GM23338 (cell line): ENCODE measurements at regions not wholly inside any gene's neighbourhood (a gene's known extent, or its start where the extent isn't known, plus 50 kb on each side); places are given as distances from the start of the nearest gene placed in this dataset.

Experiments used
- ATAC-seq: fragments of 200-7000 bp; cut with Tn5 transposase; 3 replicates; pipeline ENCODE4 v1.9.1; 2020
- DNase-seq: peaks from one replicate; pipeline ENCODE4 v3.0.0-alpha.2; 2015; ENCODE audit warnings: low spot score
- H2AFZ ChIP-seq: fragments of 200-600 bp; sonication (generic); 2 replicates; pipeline ENCODE4 v1.8.0; 2016; ENCODE audit warnings: antibody characterized with exemption, mild to moderate bottlenecking, moderate library complexity
- H3F3A ChIP-seq: fragments of 200-600 bp; sonication (generic); replicated peaks from 2 replicates; pipeline ENCODE4 v1.8.0; 2017; ENCODE audit warnings: antibody characterized with exemption, mixed run types, low read depth
- H3K27ac ChIP-seq: fragments of 200-600 bp; sonication (generic); 2 replicates; pipeline ENCODE4 v1.6.1; 2016; ENCODE audit warnings: low read depth
- H3K27me3 ChIP-seq: fragments of 200-600 bp; sonication (generic); 2 replicates; pipeline ENCODE4 v1.8.0; 2016; ENCODE audit warnings: mild to moderate bottlenecking, mixed run types, moderate library complexity; ENCODE audit not compliant: insufficient read depth
- H3K36me3 ChIP-seq: fragments of 200-600 bp; sonication (generic); 2 replicates; pipeline ENCODE4 v1.8.0; 2016; ENCODE audit warnings: mild to moderate bottlenecking; ENCODE audit not compliant: insufficient read depth
- H3K4me1 ChIP-seq: fragments of 200-600 bp; sonication (generic); 2 replicates; pipeline ENCODE4 v1.8.0; 2016; ENCODE audit warnings: mild to moderate bottlenecking, moderate library complexity; ENCODE audit not compliant: insufficient read depth
- H3K4me2 ChIP-seq: fragments of 200-600 bp; sonication (generic); 2 replicates; pipeline ENCODE4 v1.7.1; 2017; ENCODE audit warnings: mixed run types
- H3K4me3 ChIP-seq: fragments of 200-600 bp; sonication (generic); 2 replicates; pipeline ENCODE4 v1.6.1; 2016; ENCODE audit warnings: mixed run types
- H3K79me2 ChIP-seq: fragments of 200-600 bp; sonication (generic); replicated peaks from 2 replicates; pipeline ENCODE4 v1.8.0; 2017; ENCODE audit warnings: mild to moderate bottlenecking; ENCODE audit not compliant: insufficient read depth
- H3K9me2 ChIP-seq: fragments of 200-600 bp; sonication (generic); 2 replicates; pipeline ENCODE4 v1.8.0; 2017; ENCODE audit not compliant: insufficient read depth
- H4K20me1 ChIP-seq: fragments of 200-600 bp; sonication (generic); replicated peaks from 2 replicates; pipeline ENCODE4 v1.8.0; 2017; ENCODE audit warnings: mild to moderate bottlenecking; ENCODE audit not compliant: insufficient read depth
- H3K27ac Mint-ChIP-seq: 2 replicates; pipeline ENCODE4 v1.8.0; 2020; ENCODE audit warnings: inconsistent platforms, mild to moderate bottlenecking, moderate library complexity, mixed read lengths
- H3K27me3 Mint-ChIP-seq: 3 replicates; pipeline ENCODE4 v1.8.0; 2022; ENCODE audit warnings: low read depth, mild to moderate bottlenecking, moderate library complexity, mixed read lengths, inconsistent platforms; ENCODE audit not compliant: insufficient read depth, poor library complexity
- H3K36me3 Mint-ChIP-seq: 3 replicates; pipeline ENCODE4 v1.8.0; 2021; ENCODE audit warnings: low read depth, mild to moderate bottlenecking, inconsistent platforms, moderate library complexity, mixed read lengths
- H3K4me1 Mint-ChIP-seq: 3 replicates; pipeline ENCODE4 v1.8.0; 2020; ENCODE audit warnings: mild to moderate bottlenecking, inconsistent platforms, mixed read lengths
- H3K4me3 Mint-ChIP-seq: 3 replicates; pipeline ENCODE4 v1.8.0; 2021; ENCODE audit warnings: moderate library complexity, mild to moderate bottlenecking, inconsistent platforms, mixed read lengths
- H3K9me3 Mint-ChIP-seq: 3 replicates; pipeline ENCODE4 v1.8.0; 2020; ENCODE audit warnings: moderate library complexity, mild to moderate bottlenecking, inconsistent platforms, mixed read lengths
- CREB1 ChIP-seq: fragments of 250-450 bp; sonication (Bioruptor Pico); IDR thresholded peaks from 2 replicates; pipeline ENCODE4 v1.5.0; 2020; ENCODE audit warnings: low read depth, mild to moderate bottlenecking, moderate library complexity
- CTCF ChIP-seq, 2 experiments: fragments of 200-600 bp in 1 of 2; sonication (generic) in 1 of 2; conservative IDR thresholded peaks; 2 replicates each; pipeline versions ENCODE4 v1.5.1 to v1.6.1; 2016 to 2017; ENCODE audit warnings: antibody characterized with exemption in 2 of 2, low read depth in 2 of 2, mild to moderate bottlenecking in 2 of 2, moderate library complexity in 1 of 2
- ETS1 ChIP-seq: IDR thresholded peaks from 2 replicates; pipeline ENCODE4 v1.6.1; 2016; ENCODE audit warnings: antibody characterized with exemption
- EZH2 ChIP-seq: fragments of 200-600 bp; sonication (generic); IDR thresholded peaks from one replicate; pipeline ENCODE4 v1.8.0; 2017; ENCODE audit warnings: antibody characterized with exemption, mild to moderate bottlenecking, low read depth; ENCODE audit not compliant: unreplicated experiment
- EZH2phosphoT487 ChIP-seq: fragments of 200-600 bp; sonication (generic); IDR thresholded peaks from one replicate; pipeline ENCODE4 v1.8.1; 2018; ENCODE audit warnings: antibody characterized with exemption; ENCODE audit not compliant: unreplicated experiment
- POLR2AphosphoS5 ChIP-seq: IDR thresholded peaks from 2 replicates; pipeline ENCODE4 v1.6.1; 2016; ENCODE audit warnings: antibody characterized with exemption, low read depth
- REST ChIP-seq: IDR thresholded peaks from one replicate; pipeline ENCODE4 v1.6.1; 2018; ENCODE audit warnings: antibody characterized with exemption; ENCODE audit not compliant: unreplicated experiment
- STAT1 ChIP-seq: IDR thresholded peaks from one replicate; pipeline ENCODE4 v1.6.1; 2016; ENCODE audit warnings: antibody characterized with exemption; ENCODE audit not compliant: unreplicated experiment
- ZNF114 ChIP-seq: fragments of 250-450 bp; sonication (Bioruptor Pico); IDR thresholded peaks from 2 replicates; pipeline ENCODE4 v1.5.0; 2020; ENCODE audit warnings: mild to moderate bottlenecking, moderate library complexity
- ZNF331 ChIP-seq: fragments of 250-450 bp; sonication (Bioruptor Pico); IDR thresholded peaks from 2 replicates; pipeline ENCODE4 v1.5.0; 2020; ENCODE audit warnings: low read depth, mild to moderate bottlenecking, moderate library complexity
- ZNF462 ChIP-seq: fragments of 250-450 bp; sonication (Bioruptor Pico); IDR thresholded peaks from 2 replicates; pipeline ENCODE4 v1.5.0; 2020; ENCODE audit warnings: mild to moderate bottlenecking, moderate library complexity

GRCh38 chr5:105956456-105957196 is 1714.1 kb downstream of the EFNA5 start (continued):
- no peak for TF ChIP-seq CTCF (conservative IDR thresholded peaks at IDR 0.05; ENCODE audit: low read depth in 2 of 2)
- no peak for TF ChIP-seq CREB1 (CRISPR knock-in tag)
- no peak for TF ChIP-seq EZH2
- TF ChIP-seq ETS1 = no peak
- no peak for TF ChIP-seq ZNF331
- TF ChIP-seq POLR2AphosphoS5 = no peak
- no peak for TF ChIP-seq REST
- no peak for TF ChIP-seq EZH2phosphoT487
- no peak for TF ChIP-seq ZNF114 (CRISPR knock-in tag)
- no peak for TF ChIP-seq STAT1

- no peaks in the 10 kb centered on the region for H3K4me1 ChIP-seq
- Mint-ChIP-seq H3K4me1 (peaks cover 2% of the 10 kb centered on the region; the same call in 1 of the 3 replicates), H3K36me3 (no peaks in the 10 kb centered on the region; the same call in 2 of the 3 replicates), H3K9me3 (no peaks in the 10 kb centered on the region), H3K27me3 (no peaks in the 10 kb centered on the region), H3K4me3 (no peak overlapping the region), H3K27ac (no peak overlapping the region)
- ATAC-seq (no peak), DNase-seq (no peak)
- no peaks in the 10 kb centered on the region for H3K27me3 ChIP-seq
- no peak overlapping the region for H3K27ac ChIP-seq
- no peaks in the 10 kb centered on the region for H3K9me2 ChIP-seq
- no peak overlapping the region for H3K4me3 ChIP-seq
- no peaks in the 10 kb centered on the region for H3F3A ChIP-seq
- no peaks in the 10 kb centered on the region for H3K79me2 ChIP-seq
- no peak overlapping the region for H2AFZ ChIP-seq
- H4K20me1 ChIP-seq = no peaks in the 10 kb centered on the region
- no peak overlapping the region for H3K4me2 ChIP-seq
- no peaks in the 10 kb centered on the region for H3K36me3 ChIP-seq
- TF ChIP-seq ZNF331 (no peak), STAT1 (no peak), EZH2phosphoT487 (no peak), ZNF462 (CRISPR knock-in tag) (no peak)
These were observed 1716.4 kb downstream of the EFNA5 start for GRCh38 chr5:105954341-105954740.
